OCI-LY1 (cell line): ENCODE measurements at regions not wholly inside any gene's neighbourhood (a gene's known extent, or its start where the extent isn't known, plus 50 kb on each side); places are given as distances from the start of the nearest gene placed in this dataset.

Experiments used
- H2AFZ ChIP-seq: fragments of 200-600 bp; sonication (generic), shearing (Covaris generic); 2 replicates; pipeline ENCODE4 v1.6.0; 2014; ENCODE audit warnings: antibody characterized with exemption, mild to moderate bottlenecking, low read length
- H3F3A ChIP-seq: fragments of 200-600 bp; sonication (generic), shearing (Covaris generic); 2 replicates; pipeline ENCODE4 v1.6.0; 2014; ENCODE audit warnings: mild to moderate bottlenecking, antibody characterized with exemption, low read length, moderate library complexity; ENCODE audit not compliant: insufficient read depth
- H3K27ac ChIP-seq: fragments of 200-600 bp; sonication (generic); 2 replicates; pipeline ENCODE4 v1.5.1; 2014; ENCODE audit warnings: low read length, mixed run types, mild to moderate bottlenecking, low read depth; ENCODE audit not compliant: poor library complexity, severe bottlenecking
- H3K27me3 ChIP-seq: fragments of 200-600 bp; sonication (generic); 2 replicates; pipeline ENCODE4 v1.6.0; 2014; ENCODE audit warnings: antibody characterized with exemption, mild to moderate bottlenecking, low read length, moderate library complexity; ENCODE audit not compliant: insufficient read depth
- H3K36me3 ChIP-seq: fragments of 200-600 bp; sonication (generic); 2 replicates; pipeline ENCODE4 v1.6.1; 2014; ENCODE audit warnings: mild to moderate bottlenecking, antibody characterized with exemption, low read length, moderate library complexity, mixed read lengths; ENCODE audit not compliant: insufficient read depth
- H3K4me1 ChIP-seq: fragments of 200-600 bp; sonication (generic); 2 replicates; pipeline ENCODE4 v1.5.1; 2014; ENCODE audit warnings: mild to moderate bottlenecking, low read length, moderate library complexity; ENCODE audit not compliant: insufficient read depth, severe bottlenecking
- H3K4me2 ChIP-seq: fragments of 200-600 bp; sonication (generic), shearing (Covaris generic); 2 replicates; pipeline ENCODE4 v1.6.1; 2014; ENCODE audit warnings: low read length
- H3K4me3 ChIP-seq: fragments of 200-600 bp; sonication (generic); 2 replicates; pipeline ENCODE4 v1.5.1; 2014; ENCODE audit warnings: low read length, low read depth, mild to moderate bottlenecking, mixed read lengths; ENCODE audit not compliant: poor library complexity, severe bottlenecking
- H3K79me2 ChIP-seq: fragments of 200-600 bp; shearing (Covaris generic); 2 replicates; pipeline ENCODE4 v1.6.1; 2016; ENCODE audit warnings: mixed run types, low read length, mixed read lengths; ENCODE audit not compliant: insufficient read depth
- H3K9ac ChIP-seq: fragments of 200-600 bp; sonication (generic), shearing (Covaris generic); 2 replicates; pipeline ENCODE4 v1.6.1; 2014; ENCODE audit warnings: mild to moderate bottlenecking, low read length, mixed read lengths
- H3K9me2 ChIP-seq: fragments of 200-600 bp; sonication (generic), shearing (Covaris generic); 2 replicates; pipeline ENCODE4 v1.6.1; 2014; ENCODE audit warnings: low read depth, mild to moderate bottlenecking, low read length, mixed read lengths
- H3K9me3 ChIP-seq: fragments of 200-600 bp; shearing (Covaris generic); 2 replicates; pipeline ENCODE4 v1.6.1; 2014; ENCODE audit warnings: low read length, mixed read lengths
- H4K20me1 ChIP-seq: fragments of 200-600 bp; sonication (generic), shearing (Covaris generic); 2 replicates; pipeline ENCODE4 v1.6.0; 2016; ENCODE audit warnings: mild to moderate bottlenecking, low read length; ENCODE audit not compliant: insufficient read depth
- CTCF ChIP-seq: fragments of 200-600 bp; sonication (generic), shearing (Covaris generic); IDR thresholded peaks from 2 replicates; pipeline ENCODE4 v1.5.1; 2017; ENCODE audit warnings: mild to moderate bottlenecking, antibody characterized with exemption, low read length, moderate library complexity, mixed read lengths
- EZH2 ChIP-seq: fragments of 200-600 bp; sonication (generic), shearing (Covaris generic); IDR thresholded peaks from 2 replicates; pipeline ENCODE4 v1.8.0; 2017; ENCODE audit warnings: borderline replicate concordance, mixed run types, mild to moderate bottlenecking, antibody characterized with exemption, low read length, moderate library complexity, mixed read lengths

GRCh38 chr1:192914092-192914491, 105.3 kb downstream of the RGS2 start:
- no peaks in the 10 kb centered on the region for H3K9me3 ChIP-seq
- H3K9me2 ChIP-seq, result no peaks in the 10 kb centered on the region
- H3K4me3 ChIP-seq, result no peak overlapping the region
- H3K79me2 ChIP-seq, result no peaks in the 10 kb centered on the region
- no peak overlapping the region for H2AFZ ChIP-seq
- H3K27ac ChIP-seq, result no peak overlapping the region
- no peak overlapping the region for H3K4me2 ChIP-seq
- H3K9ac ChIP-seq, result no peak overlapping the region
- no peaks in the 10 kb centered on the region for H3K4me1 ChIP-seq
- H3K27me3 ChIP-seq, result no peaks in the 10 kb centered on the region
- H3F3A ChIP-seq, result no peaks in the 10 kb centered on the region
- H3K36me3 ChIP-seq, result no peaks in the 10 kb centered on the region
- no peak for TF ChIP-seq EZH2
- TF ChIP-seq CTCF, result no peak
- H4K20me1 ChIP-seq, result no peaks in the 10 kb centered on the region

GRCh38 chr1:192914696-192915095, 105.9 kb downstream of the RGS2 start:
- Histone ChIP-seq H3K4me1 (no peaks in the 10 kb centered on the region), H3F3A (no peaks in the 10 kb centered on the region), H3K9ac (no peak overlapping the region), H3K9me3 (no peaks in the 10 kb centered on the region), H4K20me1 (no peaks in the 10 kb centered on the region), H3K27ac (no peak overlapping the region), H3K79me2 (no peaks in the 10 kb centered on the region), H2AFZ (no peak overlapping the region), H3K36me3 (no peaks in the 10 kb centered on the region), H3K4me3 (no peak overlapping the region), H3K4me2 (no peak overlapping the region), H3K9me2 (no peaks in the 10 kb centered on the region), H3K27me3 (no peaks in the 10 kb centered on the region)
- TF ChIP-seq CTCF (no peak), EZH2 (no peak)

- no peaks in the 10 kb centered on the region for H3F3A ChIP-seq
- no peaks in the 10 kb centered on the region for H3K4me1 ChIP-seq
- no peaks in the 10 kb centered on the region for H3K36me3 ChIP-seq
- no peak overlapping the region for H3K27ac ChIP-seq
- H3K27me3 ChIP-seq, result no peaks in the 10 kb centered on the region
- H3K79me2 ChIP-seq, result no peaks in the 10 kb centered on the region
- no peak overlapping the region for H3K9ac ChIP-seq
- no peak for TF ChIP-seq EZH2
- TF ChIP-seq CTCF, result no peak
- H3K9me2 ChIP-seq, result no peaks in the 10 kb centered on the region
- no peaks in the 10 kb centered on the region for H4K20me1 ChIP-seq
- no peak overlapping the region for H3K4me3 ChIP-seq
- no peaks in the 10 kb centered on the region for H3K9me3 ChIP-seq
- no peak overlapping the region for H2AFZ ChIP-seq
- no peak overlapping the region for H3K4me2 ChIP-seq
These were observed 107.2 kb downstream of the RGS2 start for GRCh38 chr1:192916021-192916420.
